RCC 7860 (cell line): ENCODE measurements at regions not wholly inside any gene's neighbourhood (a gene's known extent, or its start where the extent isn't known, plus 50 kb on each side); places are given as distances from the start of the nearest gene placed in this dataset.

Experiments
- DNase-seq: peaks from one replicate; pipeline ENCODE4 v3.0.0-alpha.2; 2015; ENCODE audit warnings: low spot score
- FAIRE-seq: peaks from 2 replicates; lab custom pipeline; 2012; peaks lifted over from hg19 to GRCh38; lab: Jason Lieb, UNC

- DNase-seq (peak; percentile 57), FAIRE-seq (peak; percentile 84)
These were observed 92.2 kb upstream of the RAP2B start for GRCh38 chr3:153069598-153070510.

GRCh38 chr3:153070511-153070868 is 91.5 kb upstream of the RAP2B start:
- DNase-seq (no peak), FAIRE-seq (no peak)

DNA sequence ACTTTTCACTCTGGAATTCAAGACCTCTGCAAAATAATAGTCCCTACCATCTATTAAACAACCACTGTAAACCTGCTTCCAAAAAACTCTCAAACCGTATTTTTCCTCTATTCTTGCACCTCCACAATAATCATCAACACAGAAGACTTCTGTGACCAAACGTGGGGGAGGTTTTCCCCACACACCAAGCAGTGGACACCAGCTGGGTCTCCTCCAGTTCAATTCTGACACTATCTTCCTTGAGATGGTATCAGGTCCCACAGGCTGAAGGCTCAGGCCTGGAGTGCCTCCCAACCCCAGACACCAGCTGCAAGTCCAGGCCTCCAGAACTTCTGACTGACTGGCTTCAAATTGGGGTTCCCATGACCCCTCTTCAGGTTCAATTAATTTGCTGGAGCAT is 89.6 kb upstream of the RAP2B start:
- no peak for DNase-seq
- FAIRE-seq, result no peak

- DNase-seq (no peak), FAIRE-seq (no peak)
These were observed 89.2 kb upstream of the RAP2B start for GRCh38 chr3:153072856-153073255.

DNA sequence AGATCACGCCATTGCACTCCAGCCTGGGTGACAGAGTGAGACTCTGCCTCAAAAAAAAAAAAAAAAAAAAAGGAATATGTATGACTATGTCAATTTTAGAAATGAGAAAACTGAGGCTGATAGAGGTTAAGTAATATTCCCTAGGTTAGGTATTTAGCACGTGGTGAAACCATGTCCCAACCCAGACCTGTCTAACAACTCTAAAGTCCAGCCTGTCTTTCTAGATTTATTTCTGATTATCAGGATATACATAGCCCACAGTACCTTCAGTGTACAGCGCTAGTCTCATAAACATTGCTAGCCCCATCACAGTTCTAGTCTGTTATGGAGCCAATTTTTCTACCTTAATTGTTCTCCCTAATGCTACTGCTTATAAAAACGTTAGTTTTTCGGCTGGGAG is 88.4 kb upstream of the RAP2B start:
- FAIRE-seq (no peak), DNase-seq (no peak)

GRCh38 chr3:153078826-153079225 is 83.2 kb upstream of the RAP2B start:
- FAIRE-seq (no peak), DNase-seq (no peak)

- FAIRE-seq, result no peak
These were observed 82.6 kb upstream of the RAP2B start for GRCh38 chr3:153079386-153079785.

DNA sequence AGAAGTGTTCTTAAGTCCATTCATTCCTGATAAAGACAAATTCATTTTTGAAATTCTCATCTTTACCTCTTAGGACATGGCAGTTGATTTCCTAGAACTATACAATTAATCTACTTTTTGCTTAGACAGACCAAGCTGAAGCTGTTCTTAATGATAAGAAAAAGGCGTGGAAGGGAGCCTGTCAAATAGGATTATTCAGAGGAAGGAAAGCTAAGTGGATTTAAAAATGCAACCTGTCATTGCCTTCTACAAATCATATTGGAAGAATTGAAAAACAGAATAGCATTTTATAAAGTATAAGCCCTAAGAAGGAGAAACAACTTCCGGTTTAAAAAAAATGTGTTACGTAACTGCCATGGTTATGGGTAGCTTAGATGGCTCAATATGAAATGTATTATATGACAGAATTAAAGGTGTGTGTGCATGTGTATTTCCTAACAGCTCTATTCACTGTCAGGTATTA is 81.2 kb upstream of the RAP2B start:
- DNase-seq (no peak), FAIRE-seq (no peak)

More at GRCh38 chr3:153079386-153079785, 82.6 kb upstream of the RAP2B start:
- no peak for DNase-seq

GRCh38 chr3:153084431-153084830 is 77.6 kb upstream of the RAP2B start:
- DNase-seq (no peak), FAIRE-seq (no peak)

GRCh38 chr3:153087595-153088566 is 74.1 kb upstream of the RAP2B start:
- DNase-seq (no peak), FAIRE-seq (no peak)

DNA sequence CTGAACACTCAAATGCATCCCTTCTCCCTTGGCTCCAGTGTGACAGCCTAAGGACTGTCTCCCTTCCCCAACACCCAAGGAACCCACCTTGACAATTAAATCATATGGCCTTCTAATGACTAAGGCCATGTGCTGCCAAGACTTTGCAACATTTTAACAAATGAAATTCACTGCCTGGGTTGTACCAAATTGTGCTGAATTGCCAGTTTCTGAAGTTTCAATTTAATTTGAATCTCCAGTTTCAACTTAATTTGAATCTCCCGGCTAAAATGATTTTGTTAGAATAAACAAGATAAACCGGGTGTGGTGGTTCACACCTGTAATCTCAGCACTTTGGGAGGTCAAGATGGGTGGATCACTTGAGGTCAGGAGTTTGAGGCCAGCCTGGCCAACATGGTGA is 72.4 kb upstream of the RAP2B start:
- FAIRE-seq (no peak), DNase-seq (no peak)

- DNase-seq (no peak), FAIRE-seq (no peak)
These were observed 71.1 kb upstream of the RAP2B start for GRCh38 chr3:153090973-153091372.

DNA sequence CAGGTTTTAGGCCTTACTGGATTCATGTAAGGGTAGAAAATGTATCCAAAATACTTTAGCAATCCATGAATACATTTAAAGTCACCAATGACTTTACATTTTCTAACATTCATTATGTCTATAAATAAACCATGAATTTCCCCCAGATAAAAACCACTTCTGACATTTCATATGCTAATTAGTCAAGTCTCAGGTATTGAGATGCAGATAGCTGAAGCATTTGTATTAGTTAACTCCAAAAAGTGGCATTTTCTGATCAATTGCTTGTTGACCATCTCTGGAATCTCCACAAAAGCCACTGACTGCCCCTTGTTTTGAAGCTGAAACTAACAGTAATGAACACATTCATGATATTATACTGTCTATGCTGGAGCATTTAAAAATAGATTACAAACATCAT is 68.4 kb upstream of the RAP2B start:
- FAIRE-seq, result no peak
- DNase-seq, result no peak

DNA sequence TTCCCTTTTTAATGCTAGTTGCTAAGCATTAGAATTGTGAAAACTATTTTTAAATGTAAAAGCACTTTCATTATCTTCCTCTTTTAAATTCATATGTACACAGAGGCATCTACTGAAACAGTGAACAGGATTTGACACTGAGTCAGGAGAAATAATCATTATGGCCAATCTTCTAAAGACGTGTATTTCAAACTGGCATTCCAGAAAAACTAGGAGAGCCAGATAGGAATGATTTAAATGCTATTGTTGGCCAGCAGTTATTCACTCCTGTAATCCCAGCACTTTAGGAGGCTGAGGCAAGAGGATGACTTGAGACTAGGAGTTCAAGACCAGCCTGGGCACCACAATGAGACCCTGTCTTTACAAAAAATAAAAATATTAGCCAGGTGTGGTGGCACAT is 67.6 kb upstream of the RAP2B start:
- DNase-seq (no peak), FAIRE-seq (no peak)

- FAIRE-seq (no peak), DNase-seq (no peak)
These were observed 66.6 kb upstream of the RAP2B start for GRCh38 chr3:153095441-153095840.

DNA sequence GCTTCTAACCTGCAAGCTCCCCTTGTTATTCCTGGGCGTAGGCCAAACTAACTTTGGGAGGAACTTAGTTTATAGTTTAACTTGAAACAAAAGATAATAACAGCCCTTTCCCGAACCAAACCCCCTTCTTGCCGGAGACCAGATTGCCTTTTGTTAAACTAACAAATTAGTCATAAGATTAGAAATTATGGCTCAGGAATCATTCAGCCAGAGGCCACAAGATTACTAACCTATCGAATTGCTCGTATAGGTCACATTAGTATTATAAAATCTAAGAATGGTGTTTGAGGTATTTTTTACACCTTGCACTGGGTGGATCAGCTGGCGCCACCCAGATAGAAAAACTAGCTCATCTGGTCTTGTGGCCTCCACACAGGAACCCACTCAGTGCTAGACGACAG is 65.3 kb upstream of the RAP2B start:
- DNase-seq (no peak), FAIRE-seq (no peak)

GRCh38 chr3:153097213-153097612 is 64.8 kb upstream of the RAP2B start:
- FAIRE-seq (no peak), DNase-seq (no peak)

GRCh38 chr3:153099131-153099530 is 62.9 kb upstream of the RAP2B start:
- DNase-seq (no peak), FAIRE-seq (no peak)

- DNase-seq (no peak), FAIRE-seq (no peak)
These were observed 58.5 kb upstream of the RAP2B start for GRCh38 chr3:153103406-153103945.

GRCh38 chr3:153110041-153110440 is 52.0 kb upstream of the RAP2B start:
- no peak for DNase-seq
- FAIRE-seq, result no peak

GRCh38 chr3:153111016-153111415 is 51.0 kb upstream of the RAP2B start:
- FAIRE-seq (no peak), DNase-seq (no peak)
